GM12878 (cell line): ENCODE measurements at regions not wholly inside any gene's neighbourhood (a gene's known extent, or its start where the extent isn't known, plus 50 kb on each side); places are given as distances from the start of the nearest gene placed in this dataset.

ENCODE experiments used
- ATAC-seq: fragments of 200-7000 bp; cut with Tn5 transposase; 3 replicates; pipeline ENCODE4 v1.9.1; 2020; ENCODE audit warnings: mild to moderate bottlenecking, moderate library complexity
- BruUV-seq: library from RNA; stranded (reverse); fragments of 400-500 nt; replicated peaks from 2 replicates; lab custom pipeline; 2021; lab: Mats Ljungman, UMichigan
- CTCF ChIA-PET: fragments of 300-600 bp; sonication (Branson Sonifier 250); formaldehyde crosslinking; extraction: SDS; loops from one replicate; lab custom pipeline; 2021; ENCODE audit warnings: inconsistent platforms; lab: Yijun Ruan, JAX
- POLR2A ChIA-PET: fragments of 350-600 bp; formaldehyde crosslinking; extraction: SDS; loops from one replicate; lab custom pipeline; 2021; ENCODE audit warnings: inconsistent platforms; lab: Charles Lee
- RAD21 ChIA-PET: fragments of 300-600 bp; sonication (Branson Sonifier 250); formaldehyde crosslinking; loops from one replicate; lab custom pipeline; 2023; ENCODE audit warnings: antibody characterized with exemption; ENCODE audit not compliant: unreplicated experiment; lab: Charles Lee
- SMC1A ChIA-PET: fragments of 300-600 bp; sonication (Branson Sonifier 250); formaldehyde crosslinking; loops from one replicate; lab custom pipeline; 2023; ENCODE audit not compliant: unreplicated experiment, uncharacterized antibody; lab: Charles Lee
- DNase-seq: peaks from one replicate; pipeline ENCODE4 v3.0.0-alpha.2; 2011; ENCODE audit warnings: low read depth, low spot score
- FAIRE-seq: peaks from 3 replicates; lab custom pipeline; 2011; peaks lifted over from hg19 to GRCh38; lab: Jason Lieb, UNC
- H2AFZ ChIP-seq: 2 replicates; pipeline ENCODE4 v1.6.0; 2011; ENCODE audit warnings: low read depth, low read length, control low read depth; ENCODE audit not compliant: control insufficient read depth
- H3K27ac ChIP-seq: 2 replicates; pipeline ENCODE4 v1.5.1; 2011; ENCODE audit warnings: control low read depth; ENCODE audit not compliant: control insufficient read depth, insufficient read depth
- H3K27me3 ChIP-seq, 2 experiments: replicated peaks in 1 of 2; 2 replicates each; pipeline versions ENCODE4 v1.6.0 to v1.6.1; 2011; ENCODE audit warnings: low read length in 1 of 2; ENCODE audit not compliant: control insufficient read depth in 2 of 2, insufficient read depth in 2 of 2
- H3K36me3 ChIP-seq, 2 experiments: 2 replicates each; pipeline ENCODE4 v1.5.1; 2011; ENCODE audit warnings: low read length in 1 of 2; ENCODE audit not compliant: control insufficient read depth in 2 of 2, insufficient read depth in 2 of 2
- H3K4me1 ChIP-seq: 2 replicates; pipeline ENCODE4 v1.6.1; 2011; ENCODE audit warnings: mild to moderate bottlenecking, low read length, moderate library complexity, mixed read lengths; ENCODE audit not compliant: control insufficient read depth, insufficient read depth
- H3K4me2 ChIP-seq: 2 replicates; pipeline ENCODE4 v1.6.0; 2011; ENCODE audit warnings: control low read depth; ENCODE audit not compliant: control insufficient read depth, insufficient read depth
- H3K4me3 ChIP-seq: fragments of 200-600 bp; sonication (generic); 2 replicates; pipeline ENCODE4 v1.5.1; 2016
- H3K79me2 ChIP-seq: 2 replicates; pipeline ENCODE4 v1.6.0; 2011; ENCODE audit warnings: low read length; ENCODE audit not compliant: control insufficient read depth, insufficient read depth
- H3K9ac ChIP-seq: 2 replicates; pipeline ENCODE4 v1.8.0; 2011; ENCODE audit warnings: low read length, control low read depth, mixed read lengths; ENCODE audit not compliant: control insufficient read depth, insufficient read depth
- H3K9me3 ChIP-seq: replicated peaks from 3 replicates; pipeline ENCODE4 v1.5.1; 2011; ENCODE audit warnings: mild to moderate bottlenecking, low read length; ENCODE audit not compliant: control insufficient read depth, insufficient read depth
- H4K20me1 ChIP-seq: 2 replicates; pipeline ENCODE4 v1.6.0; 2011; ENCODE audit not compliant: control insufficient read depth, insufficient read depth
- ATF2 ChIP-seq: IDR thresholded peaks from 2 replicates; pipeline ENCODE4 v1.6.1; 2012; ENCODE audit warnings: low read length, inconsistent platforms
- BCLAF1 ChIP-seq: fragments of 450-650 bp; IDR thresholded peaks from 2 replicates; pipeline ENCODE4 v1.6.1; 2017; ENCODE audit warnings: antibody characterized with exemption, mild to moderate bottlenecking, moderate library complexity
- EP300 ChIP-seq, 2 experiments: fragments of 150-350 bp in 1 of 2; IDR thresholded peaks; 2 replicates each; pipeline ENCODE4 v1.6.1; 2011 to 2012; ENCODE audit warnings: low read depth in 2 of 2, low read length in 2 of 2, borderline replicate concordance in 1 of 2, improper control_type of control experiment in 1 of 2, inconsistent platforms in 1 of 2; ENCODE audit not compliant: control insufficient read depth in 1 of 2
- HDAC6 ChIP-seq: fragments of 200-600 bp; sonication (generic); IDR thresholded peaks from one replicate; pipeline ENCODE4 v1.8.0; 2017; ENCODE audit warnings: antibody characterized with exemption; ENCODE audit not compliant: unreplicated experiment
- KLF5 ChIP-seq: fragments of 450-650 bp; IDR thresholded peaks from 2 replicates; pipeline ENCODE4 v1.6.1; 2014; ENCODE audit warnings: mild to moderate bottlenecking; ENCODE audit not compliant: partially characterized antibody
- LARP7 ChIP-seq: fragments of 450-650 bp; IDR thresholded peaks from 2 replicates; pipeline ENCODE4 v1.6.1; 2017; ENCODE audit warnings: mild to moderate bottlenecking
- MEF2A ChIP-seq: IDR thresholded peaks from 2 replicates; pipeline ENCODE4 v1.6.1; 2011; ENCODE audit warnings: low read depth, mild to moderate bottlenecking, low read length, moderate library complexity; ENCODE audit not compliant: insufficient read depth
- MEF2B ChIP-seq: fragments of 450-650 bp; IDR thresholded peaks from 2 replicates; pipeline ENCODE4 v1.6.1; 2018; ENCODE audit warnings: mild to moderate bottlenecking, moderate library complexity; ENCODE audit not compliant: partially characterized antibody, poor library complexity, severe bottlenecking
- MXI1 ChIP-seq: fragments of 150-350 bp; IDR thresholded peaks from 2 replicates; pipeline ENCODE4 v1.6.1; 2011; ENCODE audit warnings: low read depth, mild to moderate bottlenecking, inconsistent platforms, low read length, improper control_type of control experiment
- NBN ChIP-seq: fragments of 450-650 bp; IDR thresholded peaks from 2 replicates; pipeline ENCODE4 v1.6.1; 2016
- NFIC ChIP-seq: IDR thresholded peaks from 2 replicates; pipeline ENCODE4 v1.6.1; 2012; ENCODE audit warnings: low read depth, mild to moderate bottlenecking, inconsistent platforms, low read length, moderate library complexity
- POLR2AphosphoS2 ChIP-seq: IDR thresholded peaks from 2 replicates; pipeline ENCODE4 v1.6.1; 2011; ENCODE audit warnings: low read depth, mild to moderate bottlenecking, low read length, improper control_type of control experiment, moderate library complexity
- SIN3A ChIP-seq: IDR thresholded peaks from 2 replicates; pipeline ENCODE4 v1.6.1; 2012; ENCODE audit warnings: low read depth, low read length, improper control_type of control experiment
- SIX5 ChIP-seq: IDR thresholded peaks from 2 replicates; pipeline ENCODE4 v1.6.1; 2011; ENCODE audit warnings: mild to moderate bottlenecking, low read depth, low read length, moderate library complexity; ENCODE audit not compliant: severe bottlenecking
- TCF7 ChIP-seq: IDR thresholded peaks from 2 replicates; pipeline ENCODE4 v1.6.1; 2014; ENCODE audit warnings: antibody characterized with exemption, borderline replicate concordance
- WGBS: methylation state at CpG from one replicate; pipeline ENCODE4 v1.1.6; 2016; ENCODE audit warnings: low lambda C conversion rate; ENCODE audit not compliant: insufficient replicate concordance, insufficient coverage; ENCODE audit errors: missing lambda C conversion rate; 5-methylcytosine and 5-hydroxymethylcytosine counted together
- in situ Hi-C: fragments of 300-500 bp; cut with MboI; formaldehyde crosslinking; loops from 9 replicates; pipeline ENCODE4 v1.14.3; 2018; ENCODE audit warnings: mixed read lengths
- intact Hi-C: fragments of 100-400 bp; cut with micrococcal nuclease; formaldehyde crosslinking; loops from one replicate; pipeline ENCODE4 v1.14.2; 2022; ENCODE audit not compliant: unreplicated experiment

GRCh38 chr3:5579946-5580345 is 392.4 kb downstream of the EDEM1 start:
- in situ Hi-C loops (no loop called here), intact Hi-C loops (no loop called here)
- Histone ChIP-seq H3K27me3 (no peaks in the 10 kb centered on the region), H3K27ac (no peak overlapping the region), H3K79me2 (no peaks in the 10 kb centered on the region), H3K9me3 (no peaks in the 10 kb centered on the region; the same call in 2 of the 3 replicates), H4K20me1 (no peaks in the 10 kb centered on the region), H3K9ac (no peak overlapping the region), H3K36me3 (no peaks in the 10 kb centered on the region), H3K4me3 (no peak overlapping the region), H3K4me2 (no peak overlapping the region), H3K4me1 (no peaks in the 10 kb centered on the region), H2AFZ (no peak overlapping the region)
- ChIA-PET SMC1A (interaction anchor here (1.0 kb wide), 1 partner anchor 128 kb away, joined by 3 read pairs; no protein-coding TSS in a partner anchor), CTCF (interaction anchor here (0.5 kb wide), 1 partner anchor 47 kb away, joined by 3 read pairs; no protein-coding TSS in a partner anchor), POLR2A (no interaction called here), RAD21 (no interaction called here)
- no peak for ATAC-seq
- no TSS peak for BruUV-seq
- 59% methylated on average over 4 of the region's 4 CpGs for WGBS
- DNase-seq: no peak
- TF ChIP-seq HDAC6 (no peak), NBN (no peak), LARP7 (no peak), TCF7 (no peak), POLR2AphosphoS2 (no peak), MEF2A (no peak), MXI1 (no peak), KLF5 (no peak)
- no peak for FAIRE-seq

- no peak overlapping the region for H3K9ac ChIP-seq
- ChIA-PET CTCF (no interaction called here), SMC1A (no interaction called here), POLR2A (no interaction called here), RAD21 (no interaction called here)
- BruUV-seq: no TSS peak
- FAIRE-seq (no peak), ATAC-seq (no peak), DNase-seq (no peak)
- H3K4me1 ChIP-seq: no peaks in the 10 kb centered on the region
- no peaks in the 10 kb centered on the region for H3K36me3 ChIP-seq
- intact Hi-C loops: no loop called here
- H3K9me3 ChIP-seq: no peaks in the 10 kb centered on the region; the same call in 2 of the 3 replicates
- no peak overlapping the region for H3K27ac ChIP-seq
- H2AFZ ChIP-seq: no peak overlapping the region
- no peaks in the 10 kb centered on the region for H3K79me2 ChIP-seq
- 3% methylated on average over 2 of the region's 2 CpGs for WGBS
- no peaks in the 10 kb centered on the region for H3K27me3 ChIP-seq
- no peak overlapping the region for H3K4me2 ChIP-seq
- no peak overlapping the region for H3K4me3 ChIP-seq
- in situ Hi-C loops: no loop called here
- no peaks in the 10 kb centered on the region for H4K20me1 ChIP-seq
- TF ChIP-seq NFIC (no peak), BCLAF1 (no peak), EP300 (IDR thresholded peaks at IDR 0.05; ENCODE audit: borderline replicate concordance in 1 of 2, control insufficient read depth in 1 of 2, low read depth in 2 of 2, low read length in 2 of 2) (no peak), SIX5 (no peak), ATF2 (no peak), MEF2B (no peak), SIN3A (no peak)
These were observed 393.3 kb downstream of the EDEM1 start for GRCh38 chr3:5580826-5581225.
